Activated B cell treated with CpG ODN at 0.5 μM for 24 hours (primary cell): ENCODE measurements at regions not wholly inside any gene's neighbourhood (a gene's known extent, or its start where the extent isn't known, plus 50 kb on each side); places are given as distances from the start of the nearest gene placed in this dataset.

ENCODE experiments used
- ATAC-seq: fragments of 200-7000 bp; cut with Tn5 transposase; one replicate; pipeline ENCODE4 v1.10.0; 2021; ENCODE audit warnings: low read depth, mild to moderate bottlenecking, moderate library complexity
- CTCF ChIA-PET: fragments of 350-600 bp; sonication (Branson Sonifier 250); formaldehyde crosslinking; loops from one replicate; lab custom pipeline; 2021; ENCODE audit warnings: antibody characterized with exemption; lab: Charles Lee
- POLR2A ChIA-PET: fragments of 350-600 bp; sonication (Branson Sonifier 250); formaldehyde crosslinking; loops from one replicate; lab custom pipeline; 2021; ENCODE audit warnings: antibody characterized with exemption; lab: Charles Lee
- DNase-seq: peaks from one replicate; pipeline ENCODE4 v3.0.0; 2022
- H3K27ac Mint-ChIP-seq: one replicate; pipeline ENCODE4 v1.8.0; 2020; ENCODE audit warnings: mixed read lengths
- H3K27me3 Mint-ChIP-seq: one replicate; pipeline ENCODE4 v1.8.0; 2021; ENCODE audit warnings: mixed read lengths
- H3K36me3 Mint-ChIP-seq: one replicate; pipeline ENCODE4 v1.8.0; 2021; ENCODE audit warnings: low read depth, mixed read lengths
- H3K4me1 Mint-ChIP-seq: one replicate; pipeline ENCODE4 v1.8.0; 2021; ENCODE audit warnings: mixed read lengths
- H3K4me3 Mint-ChIP-seq: one replicate; pipeline ENCODE4 v1.8.0; 2020; ENCODE audit warnings: mild to moderate bottlenecking, mixed read lengths
- H3K9me3 Mint-ChIP-seq: one replicate; pipeline ENCODE4 v1.8.0; 2020; ENCODE audit warnings: mixed read lengths
- intact Hi-C: fragments of 100-400 bp; cut with micrococcal nuclease; formaldehyde crosslinking; loops from one replicate; pipeline ENCODE4 v1.15.1; 2024
- TF ChIP-seq, protein P1 (sequence below): fragments of 200-600 bp; IDR thresholded peaks from one replicate; pipeline ENCODE4 v1.8.0; 2022; ENCODE audit warnings: antibody characterized with exemption, mild to moderate bottlenecking

DNA sequence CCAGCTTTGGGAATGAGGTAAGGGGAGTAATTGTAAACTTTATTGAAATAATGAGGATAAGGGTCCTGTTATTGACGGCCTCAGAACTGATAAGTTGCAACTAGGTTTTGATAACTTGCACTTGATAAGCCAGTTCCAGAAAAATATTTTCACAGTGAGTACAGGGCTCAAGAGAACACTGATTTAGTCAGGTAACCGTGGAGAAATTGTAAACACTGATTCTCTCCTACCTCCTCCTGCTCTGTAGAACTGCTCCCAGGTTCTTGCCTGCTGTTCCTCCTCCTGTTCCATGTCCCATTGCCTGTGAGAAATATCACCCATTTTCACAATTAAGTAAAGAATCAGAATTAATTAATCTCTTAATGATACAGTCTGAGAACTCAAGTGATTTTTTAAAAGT, 55.0 kb upstream of the CXXC4 start:
- TF ChIP-seq, protein P1, sequence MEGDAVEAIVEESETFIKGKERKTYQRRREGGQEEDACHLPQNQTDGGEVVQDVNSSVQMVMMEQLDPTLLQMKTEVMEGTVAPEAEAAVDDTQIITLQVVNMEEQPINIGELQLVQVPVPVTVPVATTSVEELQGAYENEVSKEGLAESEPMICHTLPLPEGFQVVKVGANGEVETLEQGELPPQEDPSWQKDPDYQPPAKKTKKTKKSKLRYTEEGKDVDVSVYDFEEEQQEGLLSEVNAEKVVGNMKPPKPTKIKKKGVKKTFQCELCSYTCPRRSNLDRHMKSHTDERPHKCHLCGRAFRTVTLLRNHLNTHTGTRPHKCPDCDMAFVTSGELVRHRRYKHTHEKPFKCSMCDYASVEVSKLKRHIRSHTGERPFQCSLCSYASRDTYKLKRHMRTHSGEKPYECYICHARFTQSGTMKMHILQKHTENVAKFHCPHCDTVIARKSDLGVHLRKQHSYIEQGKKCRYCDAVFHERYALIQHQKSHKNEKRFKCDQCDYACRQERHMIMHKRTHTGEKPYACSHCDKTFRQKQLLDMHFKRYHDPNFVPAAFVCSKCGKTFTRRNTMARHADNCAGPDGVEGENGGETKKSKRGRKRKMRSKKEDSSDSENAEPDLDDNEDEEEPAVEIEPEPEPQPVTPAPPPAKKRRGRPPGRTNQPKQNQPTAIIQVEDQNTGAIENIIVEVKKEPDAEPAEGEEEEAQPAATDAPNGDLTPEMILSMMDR, result no peak
- Mint-ChIP-seq H3K4me1 (no peaks in the 10 kb centered on the region), H3K27me3 (no peaks in the 10 kb centered on the region), H3K36me3 (no peaks in the 10 kb centered on the region), H3K9me3 (no peaks in the 10 kb centered on the region), H3K4me3 (no peak overlapping the region), H3K27ac (no peak overlapping the region)
- ChIA-PET CTCF (no interaction called here), POLR2A (no interaction called here)
- no peak for DNase-seq
- intact Hi-C loops, result no loop called here
- ATAC-seq, result no peak

GRCh38 chr4:104559502-104559901, 64.8 kb upstream of the CXXC4 start:
- H3K27me3 Mint-ChIP-seq, result no peaks in the 10 kb centered on the region
- H3K9me3 Mint-ChIP-seq, result no peaks in the 10 kb centered on the region
- no peaks in the 10 kb centered on the region for H3K4me1 Mint-ChIP-seq
- no peaks in the 10 kb centered on the region for H3K36me3 Mint-ChIP-seq
- ChIA-PET POLR2A (no interaction called here), CTCF (no interaction called here)
- intact Hi-C loops, result no loop called here
- no peak overlapping the region for H3K4me3 Mint-ChIP-seq
- ATAC-seq (no peak), DNase-seq (no peak)
- H3K27ac Mint-ChIP-seq, result no peak overlapping the region
- TF ChIP-seq, protein P1, result no peak

DNA sequence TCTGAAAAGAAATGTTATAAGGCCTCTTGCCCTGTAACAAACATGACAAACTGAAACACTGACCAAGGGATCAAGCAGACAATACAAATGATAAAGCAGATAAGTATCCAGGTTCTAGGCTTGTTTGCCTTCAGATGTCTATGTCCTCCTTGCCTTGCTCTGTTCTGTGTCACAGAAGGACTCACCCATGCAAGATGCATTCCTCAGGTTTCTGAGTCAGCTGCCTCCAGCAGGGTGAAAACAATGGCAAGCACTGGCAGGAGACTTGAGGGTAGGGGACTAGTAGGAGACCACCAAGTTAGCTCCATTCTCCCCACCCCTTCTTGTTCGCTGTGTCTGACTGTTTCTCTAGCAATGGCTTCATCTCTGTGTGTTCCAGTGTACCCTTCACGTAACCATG, 76.6 kb upstream of the CXXC4 start:
- Mint-ChIP-seq H3K4me3 (no peak overlapping the region), H3K36me3 (no peaks in the 10 kb centered on the region), H3K27ac (no peak overlapping the region), H3K9me3 (no peaks in the 10 kb centered on the region), H3K4me1 (no peaks in the 10 kb centered on the region), H3K27me3 (no peaks in the 10 kb centered on the region)
- TF ChIP-seq, protein P1, result no peak
- intact Hi-C loops, result no loop called here
- DNase-seq (no peak), ATAC-seq (no peak)
- CTCF ChIA-PET, result no interaction called here
- POLR2A ChIA-PET, result no interaction called here

DNA sequence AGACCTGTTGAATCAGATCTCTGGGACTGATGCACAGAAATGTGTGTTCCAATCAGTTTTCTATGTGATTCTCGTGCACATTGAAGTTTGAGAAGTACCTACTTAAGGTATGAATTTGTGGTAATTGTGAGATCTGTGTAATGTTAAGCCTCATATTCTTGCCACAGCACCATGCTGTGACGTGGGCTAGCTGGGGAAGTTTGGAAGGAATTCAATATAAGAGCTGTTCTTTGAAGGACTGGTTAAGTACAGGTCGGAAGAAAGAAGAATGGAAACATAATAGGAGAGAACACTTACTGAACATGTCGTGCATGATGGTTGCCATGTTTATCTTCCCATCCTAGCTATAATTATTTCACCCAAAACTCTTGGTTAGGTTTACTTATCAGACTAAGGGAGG, 79.7 kb upstream of the CXXC4 start:
- CTCF ChIA-PET, result no interaction called here
- no peak for DNase-seq
- Mint-ChIP-seq H3K27me3 (no peaks in the 10 kb centered on the region), H3K4me1 (no peaks in the 10 kb centered on the region), H3K36me3 (no peaks in the 10 kb centered on the region), H3K9me3 (no peaks in the 10 kb centered on the region), H3K27ac (no peak overlapping the region), H3K4me3 (no peak overlapping the region)
- intact Hi-C loops, result no loop called here
- no peak for ATAC-seq
- TF ChIP-seq, protein P1, result no peak
- POLR2A ChIA-PET, result no interaction called here

DNA sequence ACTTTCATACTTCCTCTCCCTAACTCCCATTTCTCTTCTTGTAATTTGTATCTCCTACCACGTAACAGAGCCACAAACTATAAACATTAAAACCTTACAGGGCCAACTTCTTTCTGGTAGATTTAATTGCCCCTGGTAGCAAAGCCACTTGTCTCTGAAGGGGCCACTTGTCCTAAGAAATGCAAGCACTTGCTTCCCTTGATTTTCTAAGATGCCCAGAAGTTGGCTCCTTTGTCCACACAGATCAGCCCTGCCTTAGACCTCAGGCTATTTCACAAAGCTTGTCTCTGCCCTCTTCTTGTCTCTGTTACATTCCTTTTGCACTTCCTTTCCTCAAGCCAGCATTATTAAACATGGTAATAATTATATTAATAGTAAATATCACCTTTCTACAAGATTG, 80.6 kb upstream of the CXXC4 start:
- TF ChIP-seq, protein P1, result no peak
- H3K9me3 Mint-ChIP-seq, result no peaks in the 10 kb centered on the region
- no peak overlapping the region for H3K4me3 Mint-ChIP-seq
- DNase-seq, result no peak
- intact Hi-C loops, result no loop called here
- no peak overlapping the region for H3K27ac Mint-ChIP-seq
- H3K27me3 Mint-ChIP-seq, result no peaks in the 10 kb centered on the region
- CTCF ChIA-PET, result no interaction called here
- H3K36me3 Mint-ChIP-seq, result no peaks in the 10 kb centered on the region
- no peak for ATAC-seq
- H3K4me1 Mint-ChIP-seq, result no peaks in the 10 kb centered on the region
- POLR2A ChIA-PET, result no interaction called here
